ENCODE measurements at regions not wholly inside any gene's neighbourhood (a gene's known extent, or its start where the extent isn't known, plus 50 kb on each side); places are given as distances from the start of the nearest gene placed in this dataset.

GRCh38 chr5:56480078-56480704 lies 247.1 kb upstream of the ANKRD55 start:
- TF ChIP-seq CTCF (optimal IDR thresholded peaks at IDR 0.05 in 1 of 3, IDR thresholded peaks at IDR 0.05 in 1 of 3, conservative IDR thresholded peaks at IDR 0.05 in 1 of 3; ENCODE audit: extremely low read depth in 1 of 3, insufficient read depth in 2 of 3, low read length in 3 of 3), result no peak
- no peak for TF ChIP-seq EZH2 (IDR thresholded peaks at IDR 0.05; ENCODE audit: low read length)
